Stomach smooth muscle (tissue), 2 donors: ENCODE measurements at regions not wholly inside any gene's neighbourhood (a gene's known extent, or its start where the extent isn't known, plus 50 kb on each side); places are given as distances from the start of the nearest gene placed in this dataset.
"Not testable (repeated sequence)": the region's sequence is repeated elsewhere in the genome, so short reads cannot be mapped to it uniquely, and the experiment has no call there.

ENCODE experiments used
- H3K27ac ChIP-seq: one replicate; pipeline ENCODE4 v1.7.0; 2013; ENCODE audit warnings: mild to moderate bottlenecking, low read length, inconsistent platforms
- H3K27me3 ChIP-seq, 2 donors: one replicate each; pipeline ENCODE4 v1.7.0; 2013; ENCODE audit warnings: low read length in 2 of 2; ENCODE audit not compliant: insufficient read depth in 2 of 2, control insufficient read depth in 1 of 2
- H3K36me3 ChIP-seq, 2 donors: one replicate each; pipeline ENCODE4 v1.7.0; 2013; ENCODE audit warnings: low read length in 2 of 2; ENCODE audit not compliant: control insufficient read depth in 2 of 2, insufficient read depth in 2 of 2
- H3K4me1 ChIP-seq: one replicate; pipeline ENCODE4 v1.7.0; 2013; ENCODE audit warnings: low read length; ENCODE audit not compliant: control insufficient read depth, insufficient read depth
- H3K4me3 ChIP-seq, 2 donors: one replicate each; pipeline ENCODE4 v1.7.0; 2013; ENCODE audit warnings: low read length in 2 of 2
- H3K9ac ChIP-seq, 2 donors: one replicate each; pipeline ENCODE4 v1.7.0; 2013; ENCODE audit warnings: low read length in 2 of 2, mild to moderate bottlenecking in 1 of 2
- H3K9me3 ChIP-seq, 2 donors: one replicate each; pipeline ENCODE4 v1.7.0; 2013; ENCODE audit warnings: low read length in 2 of 2; ENCODE audit not compliant: control insufficient read depth in 2 of 2
- donor health status: healthy.
- donor health status: Pancreatic carcinoma.

DNA sequence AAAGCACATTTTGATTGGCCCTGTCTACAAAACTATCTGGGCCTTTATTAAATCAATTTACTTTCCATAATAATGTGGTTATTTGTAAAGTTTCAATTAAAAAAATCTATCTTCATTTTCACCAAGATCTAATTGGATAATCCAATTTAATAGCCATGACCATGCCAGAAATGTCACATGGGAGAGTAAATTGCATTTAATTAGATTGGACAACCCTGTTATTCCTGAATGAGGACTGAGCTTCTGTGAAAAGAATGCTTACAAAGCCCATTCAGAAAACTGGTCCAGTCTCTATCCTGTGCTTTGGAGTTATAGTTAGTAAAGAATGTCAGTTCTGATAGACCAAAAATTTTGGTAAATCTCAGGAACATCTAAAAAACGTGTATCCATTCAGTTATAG, 541.9 kb upstream of the ANO5 start:
- Histone ChIP-seq H3K9ac (no peak overlapping the region), H3K27me3 (no peaks in the 10 kb centered on the region), H3K36me3 (no peaks in the 10 kb centered on the region), H3K4me1 (no peaks in the 10 kb centered on the region), H3K4me3 (no peak overlapping the region), H3K9me3 (no peaks in the 10 kb centered on the region), H3K27ac (no peak overlapping the region)

DNA sequence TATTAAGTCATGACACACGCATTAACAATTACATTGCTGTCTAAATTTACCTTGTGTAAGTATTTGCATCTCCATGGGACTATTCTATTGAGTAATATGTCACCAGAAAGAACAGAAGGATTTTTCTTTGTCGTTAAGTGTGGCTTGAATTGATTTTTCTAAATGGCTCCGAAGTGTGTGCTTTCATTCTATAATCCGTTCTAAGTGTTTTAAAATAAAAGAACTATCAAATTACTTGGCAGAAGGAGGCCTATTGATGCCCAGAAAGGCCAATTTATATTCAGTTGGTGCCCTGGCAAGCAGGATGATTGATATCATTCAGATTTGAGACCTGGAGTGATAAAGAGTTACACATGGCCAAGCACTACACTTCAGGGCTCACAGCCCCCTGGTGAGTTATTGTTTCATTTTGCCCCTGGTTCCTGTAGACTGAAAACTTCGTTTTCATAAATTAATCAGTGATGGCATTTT, 538.9 kb upstream of the ANO5 start:
- H3K4me1 ChIP-seq = no peaks in the 10 kb centered on the region
- H3K9ac ChIP-seq = no peak overlapping the region
- no peak overlapping the region for H3K27ac ChIP-seq
- H3K27me3 ChIP-seq = no peaks in the 10 kb centered on the region
- H3K9me3 ChIP-seq = no peaks in the 10 kb centered on the region
- H3K36me3 ChIP-seq = no peaks in the 10 kb centered on the region
- no peak overlapping the region for H3K4me3 ChIP-seq

DNA sequence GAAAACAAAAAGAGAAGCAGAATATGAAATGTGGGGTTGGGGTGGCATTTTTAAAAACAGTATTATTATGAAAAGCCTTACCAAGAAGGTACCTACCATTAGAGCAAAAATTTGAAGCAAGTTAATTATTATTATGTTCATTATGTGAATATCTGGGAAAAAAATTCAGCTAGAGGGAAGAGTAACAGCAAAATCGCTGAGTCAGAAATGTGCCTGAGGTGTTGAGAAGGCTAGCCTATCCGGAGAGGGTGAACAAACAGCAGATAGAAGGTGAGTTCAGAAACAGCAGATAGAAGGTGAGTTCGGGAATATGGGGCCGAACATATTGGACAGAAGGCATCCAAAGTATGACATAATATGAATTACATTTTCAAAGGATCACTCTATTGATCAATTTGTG, 536.8 kb upstream of the ANO5 start:
- Histone ChIP-seq H3K9ac (no peak overlapping the region), H3K9me3 (no peaks in the 10 kb centered on the region), H3K4me3 (no peak overlapping the region), H3K27ac (no peak overlapping the region), H3K27me3 (no peaks in the 10 kb centered on the region), H3K4me1 (no peaks in the 10 kb centered on the region), H3K36me3 (no peaks in the 10 kb centered on the region)

DNA sequence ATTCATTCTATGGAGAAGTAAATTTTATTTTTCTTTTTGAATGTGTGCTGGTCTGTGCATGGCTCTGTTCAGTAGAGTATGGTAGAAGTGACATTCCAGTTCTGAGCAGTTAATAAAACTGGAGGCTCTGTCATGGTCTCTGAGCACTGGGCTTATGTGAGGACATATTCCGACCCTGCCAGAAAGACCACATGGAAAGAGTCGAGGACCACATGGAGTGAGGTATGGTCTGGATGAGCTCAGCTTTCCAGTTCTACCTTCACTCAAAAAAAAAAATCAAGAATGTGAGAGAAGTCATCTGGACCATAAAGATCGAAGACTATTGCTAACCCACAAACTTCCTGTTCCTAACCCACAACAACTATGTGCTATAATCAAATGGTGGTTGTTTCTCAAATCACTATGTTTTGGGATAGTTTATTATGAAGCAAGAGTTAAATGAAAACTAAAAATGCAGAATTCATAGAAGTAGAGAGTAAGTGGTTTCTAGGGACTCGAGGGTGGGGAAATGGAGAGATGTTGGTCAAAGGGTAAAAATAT, 534.2 kb upstream of the ANO5 start:
- Histone ChIP-seq H3K27ac (no peak overlapping the region), H3K36me3 (no peaks in the 10 kb centered on the region), H3K4me3 (no peak overlapping the region), H3K27me3 (no peaks in the 10 kb centered on the region), H3K9me3 (no peaks in the 10 kb centered on the region), H3K4me1 (no peaks in the 10 kb centered on the region), H3K9ac (no peak overlapping the region)

DNA sequence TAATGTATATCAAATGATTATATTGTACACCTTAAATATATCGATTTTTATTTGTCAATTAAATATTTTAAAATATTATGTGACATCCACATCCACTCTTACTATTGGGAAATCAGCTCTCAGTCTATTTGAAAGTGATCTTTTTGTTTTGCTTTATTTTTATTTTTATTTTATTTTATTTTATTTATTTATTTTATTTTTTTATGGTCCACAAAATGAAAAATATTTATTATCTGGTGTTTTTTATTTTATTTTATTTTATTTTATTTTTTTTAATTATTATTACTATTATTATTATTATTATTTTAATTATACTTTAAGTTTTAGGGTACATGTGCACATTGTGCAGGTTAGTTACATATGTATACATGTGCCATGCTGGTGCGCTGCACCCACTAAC, 533.5 kb upstream of the ANO5 start:
- not testable (repeated sequence) for H3K4me3 ChIP-seq, H3K27me3 ChIP-seq, H3K36me3 ChIP-seq, H3K4me1 ChIP-seq, H3K9me3 ChIP-seq, H3K9ac ChIP-seq, H3K27ac ChIP-seq

DNA sequence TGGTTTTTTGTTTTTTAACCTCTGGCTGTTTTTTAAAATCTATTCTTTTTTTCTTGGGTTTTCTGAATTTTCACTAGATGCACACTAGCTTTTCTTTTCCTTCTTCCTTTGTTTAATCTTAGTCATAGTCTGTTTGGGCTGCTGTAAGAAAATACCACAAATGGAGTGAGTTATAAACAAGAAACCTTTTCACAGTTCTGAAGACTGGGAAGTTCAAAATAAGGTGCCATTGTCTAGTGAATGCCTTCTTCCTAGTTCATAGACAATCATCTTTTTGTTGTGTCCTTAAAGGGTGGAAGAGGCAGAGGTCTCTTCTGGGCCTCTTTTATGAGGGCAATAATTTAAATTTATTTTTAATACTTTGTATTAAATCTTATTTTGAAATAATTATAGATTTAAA, 532.9 kb upstream of the ANO5 start:
- Histone ChIP-seq H3K9me3 (no peaks in the 10 kb centered on the region), H3K4me3 (no peak overlapping the region), H3K9ac (no peak overlapping the region), H3K4me1 (no peaks in the 10 kb centered on the region), H3K27ac (no peak overlapping the region), H3K36me3 (no peaks in the 10 kb centered on the region), H3K27me3 (no peaks in the 10 kb centered on the region)

DNA sequence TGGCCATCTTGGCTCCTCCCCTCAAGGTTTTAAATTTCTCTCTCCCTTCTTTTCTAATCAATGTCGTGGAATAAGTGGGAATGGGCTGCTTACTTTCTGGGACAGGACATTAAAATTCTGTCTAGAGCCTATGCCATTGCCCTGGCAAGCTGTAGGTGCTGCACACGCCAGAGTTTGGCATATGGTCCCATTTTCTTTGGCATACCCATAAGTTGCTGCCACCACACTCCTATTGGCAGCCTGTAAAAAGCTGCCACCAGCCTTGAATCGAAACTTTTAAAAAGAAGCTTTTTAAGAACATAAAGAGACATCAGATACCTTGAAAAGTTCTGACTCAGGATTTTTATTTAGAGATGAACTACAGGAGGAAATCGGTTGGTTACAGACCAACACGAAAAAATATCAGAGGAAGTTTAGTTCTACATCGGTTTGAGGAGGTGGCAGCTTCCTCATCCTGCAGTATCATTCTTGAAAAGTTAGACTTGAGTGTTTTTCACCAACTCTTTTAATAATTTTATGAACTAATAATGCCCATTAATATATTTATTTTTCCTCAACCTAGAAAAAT, 517.8 kb upstream of the ANO5 start:
- no peaks in the 10 kb centered on the region for H3K4me1 ChIP-seq
- no peak overlapping the region for H3K9ac ChIP-seq
- no peaks in the 10 kb centered on the region for H3K36me3 ChIP-seq
- H3K27me3 ChIP-seq = no peaks in the 10 kb centered on the region
- no peak overlapping the region for H3K27ac ChIP-seq
- no peak overlapping the region for H3K4me3 ChIP-seq
- peaks cover 0 to 3% of the 10 kb centered on the region in 2 donors for H3K9me3 ChIP-seq

DNA sequence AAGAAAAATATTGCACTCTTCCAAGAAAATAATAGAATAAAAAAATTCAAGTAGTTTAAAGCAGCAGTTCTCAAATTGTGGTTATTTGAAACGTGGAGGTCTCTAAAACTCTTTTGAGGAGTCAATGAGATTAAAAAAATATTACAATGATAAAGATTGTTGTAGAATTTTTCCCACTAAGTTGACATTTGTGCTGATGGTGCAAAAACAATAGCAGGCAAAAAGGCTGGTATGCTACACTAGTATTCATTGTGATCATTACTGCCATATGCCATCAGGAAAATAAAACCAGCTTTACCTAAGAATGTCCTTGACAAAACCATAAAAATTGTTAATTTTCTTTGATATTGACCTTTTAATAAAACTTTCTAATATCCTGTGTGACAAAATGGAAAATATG, 505.2 kb upstream of the ANO5 start:
- Histone ChIP-seq H3K27ac (no peak overlapping the region), H3K36me3 (no peaks in the 10 kb centered on the region), H3K27me3 (no peaks in the 10 kb centered on the region), H3K9me3 (peaks cover 4 to 6% of the 10 kb centered on the region in 2 donors), H3K9ac (no peak overlapping the region), H3K4me1 (no peaks in the 10 kb centered on the region), H3K4me3 (no peak overlapping the region)

DNA sequence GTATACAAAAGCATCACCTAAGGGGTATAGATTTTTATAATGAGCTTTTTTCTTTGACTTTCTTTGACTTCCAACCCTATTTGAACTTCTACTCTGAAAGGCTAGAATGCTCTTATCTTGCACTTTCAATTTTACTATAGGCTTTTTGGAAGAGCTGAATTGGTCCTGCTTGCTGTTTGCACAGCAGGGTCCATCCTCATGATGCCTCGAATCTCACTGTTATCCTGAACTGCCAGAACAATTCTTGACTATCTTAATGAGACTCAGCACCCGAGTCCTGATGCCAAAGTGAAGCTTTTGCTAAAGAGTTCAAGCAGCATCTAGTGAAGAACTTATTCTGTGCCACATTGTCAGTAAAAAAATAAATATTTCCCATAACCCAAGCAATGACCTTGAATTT, 488.3 kb upstream of the ANO5 start:
- Histone ChIP-seq H3K36me3 (no peaks in the 10 kb centered on the region), H3K27me3 (no peaks in the 10 kb centered on the region), H3K9me3 (no peaks in the 10 kb centered on the region), H3K27ac (no peak overlapping the region), H3K4me3 (no peak overlapping the region), H3K4me1 (no peaks in the 10 kb centered on the region), H3K9ac (no peak overlapping the region)

DNA sequence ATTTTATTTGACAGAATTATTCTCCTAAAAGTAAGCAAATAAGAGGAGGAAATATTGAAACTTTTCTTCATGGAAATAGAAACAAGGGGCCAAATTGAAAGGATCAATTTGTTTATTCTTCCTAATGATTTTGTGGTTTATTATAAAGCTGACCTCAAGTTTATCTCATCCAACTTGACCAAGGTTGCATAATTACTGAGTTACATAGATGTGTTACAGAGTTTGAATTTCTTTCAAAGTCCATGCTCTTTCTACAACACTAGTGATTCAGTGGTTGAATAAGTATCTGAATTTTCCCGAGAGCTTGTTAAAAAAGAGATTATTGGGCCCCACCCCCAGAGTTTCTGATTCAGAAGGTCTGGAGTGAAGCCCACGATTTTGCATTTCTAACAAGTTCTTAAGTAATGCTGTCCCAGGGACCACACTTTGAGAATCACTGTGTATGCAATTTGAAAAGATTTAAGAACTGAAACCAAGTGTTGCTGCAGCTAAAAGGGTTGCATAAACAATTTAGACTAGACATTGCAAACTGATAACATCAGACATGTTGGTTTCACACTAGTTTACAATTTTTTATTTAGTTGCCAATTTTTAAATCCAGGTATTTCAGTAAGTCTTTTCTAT, 485.7 kb upstream of the ANO5 start:
- H3K4me1 ChIP-seq = no peaks in the 10 kb centered on the region
- no peak overlapping the region for H3K27ac ChIP-seq
- H3K9me3 ChIP-seq = no peaks in the 10 kb centered on the region
- no peaks in the 10 kb centered on the region for H3K27me3 ChIP-seq
- no peaks in the 10 kb centered on the region for H3K36me3 ChIP-seq
- no peak overlapping the region for H3K4me3 ChIP-seq
- H3K9ac ChIP-seq = no peak overlapping the region

DNA sequence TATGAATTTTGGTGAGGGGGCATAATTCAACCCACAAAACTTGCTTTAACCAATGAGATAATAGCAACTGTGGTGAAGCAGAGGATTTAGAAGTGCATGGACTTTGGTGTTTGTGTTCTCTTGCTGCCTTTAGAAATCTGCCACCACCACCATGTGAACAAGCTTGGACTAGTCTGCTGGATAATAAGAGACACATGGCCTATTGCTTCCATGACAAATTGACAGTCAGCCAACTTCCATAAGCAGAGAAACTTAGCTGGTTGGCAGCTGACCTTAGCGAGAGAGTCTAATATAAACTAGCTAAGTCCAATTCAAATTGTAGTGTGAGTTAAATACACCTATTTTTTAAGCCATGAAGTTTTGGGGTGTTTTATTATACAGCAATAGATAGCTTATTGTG, 482.1 kb upstream of the ANO5 start:
- Histone ChIP-seq H3K36me3 (no peaks in the 10 kb centered on the region), H3K27me3 (no peaks in the 10 kb centered on the region), H3K9ac (no peak overlapping the region), H3K9me3 (no peaks in the 10 kb centered on the region), H3K4me3 (no peak overlapping the region), H3K4me1 (no peaks in the 10 kb centered on the region), H3K27ac (peak overlapping the region; percentile 50)
